CD8-positive, alpha-beta memory T cell (primary cell): ENCODE measurements at regions not wholly inside any gene's neighbourhood (a gene's known extent, or its start where the extent isn't known, plus 50 kb on each side); places are given as distances from the start of the nearest gene placed in this dataset.

Experiments used
- CTCF ChIA-PET: fragments of 350-600 bp; sonication (Branson Sonifier 250); formaldehyde crosslinking; loops from one replicate; lab custom pipeline; 2021; ENCODE audit warnings: antibody characterized with exemption; lab: Charles Lee
- POLR2A ChIA-PET: fragments of 350-600 bp; sonication (Branson Sonifier 250); formaldehyde crosslinking; loops from one replicate; lab custom pipeline; 2021; ENCODE audit warnings: antibody characterized with exemption; lab: Charles Lee
- DNase-seq, 5 donors: peaks; one replicate each; pipeline versions ENCODE4 v3.0.0 to v3.0.0-alpha.2; 2020 to 2022; ENCODE audit warnings: mixed read lengths in 1 of 5
- H3K27ac ChIP-seq: one replicate; pipeline ENCODE4 v1.7.0; 2013; ENCODE audit warnings: low read depth, mild to moderate bottlenecking, low read length, moderate library complexity
- H3K27me3 ChIP-seq: 2 replicates; pipeline ENCODE4 v1.7.0; 2013; ENCODE audit warnings: low read length, mild to moderate bottlenecking; ENCODE audit not compliant: insufficient read depth, poor library complexity, severe bottlenecking
- H3K36me3 ChIP-seq: 2 replicates; pipeline ENCODE4 v1.7.0; 2013; ENCODE audit warnings: mild to moderate bottlenecking, low read length, moderate library complexity; ENCODE audit not compliant: insufficient read depth
- H3K4me1 ChIP-seq: 2 replicates; pipeline ENCODE4 v1.7.0; 2013; ENCODE audit warnings: mild to moderate bottlenecking, low read length, moderate library complexity; ENCODE audit not compliant: insufficient read depth
- H3K4me3 ChIP-seq: 2 replicates; pipeline ENCODE4 v1.7.0; 2013; ENCODE audit warnings: mild to moderate bottlenecking, low read length
- H3K9me3 ChIP-seq: 2 replicates; pipeline ENCODE4 v1.7.0; 2013; ENCODE audit warnings: mild to moderate bottlenecking, low read length
- H3K27ac Mint-ChIP-seq, 8 donors: one replicate each; pipeline ENCODE4 v1.8.0; 2020 to 2021; ENCODE audit warnings: mixed read lengths in 8 of 8, mild to moderate bottlenecking in 6 of 8, inconsistent platforms in 3 of 8, moderate library complexity in 3 of 8
- H3K27me3 Mint-ChIP-seq, 2 donors: one replicate each; pipeline ENCODE4 v1.8.0; 2020 to 2021; ENCODE audit warnings: mixed read lengths in 2 of 2, mild to moderate bottlenecking in 1 of 2, moderate library complexity in 1 of 2
- H3K36me3 Mint-ChIP-seq, 3 donors: one replicate each; pipeline ENCODE4 v1.8.0; 2020 to 2021; ENCODE audit warnings: mixed read lengths in 3 of 3, inconsistent platforms in 1 of 3, mild to moderate bottlenecking in 1 of 3
- H3K4me1 Mint-ChIP-seq, 3 donors: one replicate each; pipeline ENCODE4 v1.8.0; 2020 to 2021; ENCODE audit warnings: mixed read lengths in 3 of 3, inconsistent platforms in 1 of 3, mild to moderate bottlenecking in 1 of 3
- H3K4me3 Mint-ChIP-seq, 7 donors: one replicate each; pipeline ENCODE4 v1.8.0; 2020 to 2021; ENCODE audit warnings: mixed read lengths in 7 of 7, mild to moderate bottlenecking in 6 of 7, moderate library complexity in 4 of 7, inconsistent platforms in 2 of 7
- H3K9me3 Mint-ChIP-seq, 5 donors: one replicate each; pipeline ENCODE4 v1.8.0; 2020 to 2022; ENCODE audit warnings: mixed read lengths in 5 of 5, mild to moderate bottlenecking in 3 of 5, moderate library complexity in 2 of 5, inconsistent platforms in 1 of 5

DNA sequence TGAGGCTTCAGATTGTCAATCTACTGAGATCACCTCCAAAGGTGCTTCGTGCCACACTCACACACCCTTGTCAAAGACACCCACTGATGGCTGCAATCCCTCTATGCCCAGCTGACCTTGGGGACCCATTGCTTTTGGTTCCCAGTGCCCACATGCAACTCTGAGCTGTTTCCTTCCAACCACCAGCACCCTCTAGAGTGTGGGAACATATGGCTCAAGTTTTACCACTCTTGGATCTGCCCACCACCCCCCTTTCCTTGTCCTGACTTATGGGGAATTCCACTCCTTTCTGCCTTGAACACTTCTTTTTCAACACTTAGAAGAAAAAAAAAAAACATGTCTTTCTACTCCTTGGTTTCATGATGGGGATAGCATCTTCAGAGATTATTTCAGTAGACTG lies 360.2 kb downstream of the ENC1 start:
- H3K27ac ChIP-seq = no peak overlapping the region
- no peaks in the 10 kb centered on the region for H3K4me1 Mint-ChIP-seq
- no peak for DNase-seq
- no peaks in the 10 kb centered on the region for H3K4me1 ChIP-seq
- no peak overlapping the region for H3K27ac Mint-ChIP-seq
- no peaks in the 10 kb centered on the region for H3K9me3 Mint-ChIP-seq
- H3K9me3 ChIP-seq = no peaks in the 10 kb centered on the region
- no peaks in the 10 kb centered on the region for H3K27me3 ChIP-seq
- ChIA-PET CTCF (no interaction called here), POLR2A (no interaction called here)
- no peak overlapping the region for H3K4me3 Mint-ChIP-seq
- H3K36me3 Mint-ChIP-seq = no peaks in the 10 kb centered on the region
- no peak overlapping the region for H3K4me3 ChIP-seq
- no peaks in the 10 kb centered on the region for H3K36me3 ChIP-seq
- peaks cover 0 to 12% of the 10 kb centered on the region in 2 donors for H3K27me3 Mint-ChIP-seq

DNA sequence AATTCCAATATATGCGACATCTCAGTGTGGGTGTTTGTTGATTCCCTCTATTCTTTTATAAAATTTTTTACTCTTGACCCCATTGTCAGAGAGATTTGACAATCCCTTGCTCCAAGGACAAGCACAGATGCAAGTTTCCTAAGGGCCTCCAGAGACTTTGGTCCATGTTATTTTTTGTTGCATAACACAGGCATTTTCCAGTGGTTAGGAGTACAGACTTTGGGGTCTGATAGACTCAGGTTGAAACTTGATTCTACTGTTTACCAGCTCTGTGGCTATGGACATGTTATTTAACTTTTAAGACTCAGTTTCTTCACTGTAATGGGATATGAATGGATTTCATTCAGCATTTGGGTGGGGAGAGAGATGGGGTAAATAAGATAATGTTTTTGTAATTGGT lies 361.3 kb downstream of the ENC1 start:
- Mint-ChIP-seq H3K36me3 (no peaks in the 10 kb centered on the region), H3K9me3 (no peaks in the 10 kb centered on the region), H3K27me3 (peaks cover 0 to 7% of the 10 kb centered on the region in 2 donors), H3K27ac (no peak overlapping the region), H3K4me3 (no peak overlapping the region), H3K4me1 (no peaks in the 10 kb centered on the region)
- DNase-seq = no peak
- Histone ChIP-seq H3K4me3 (no peak overlapping the region), H3K27me3 (no peaks in the 10 kb centered on the region), H3K9me3 (no peaks in the 10 kb centered on the region), H3K36me3 (no peaks in the 10 kb centered on the region), H3K4me1 (no peaks in the 10 kb centered on the region), H3K27ac (no peak overlapping the region)
- POLR2A ChIA-PET = no interaction called here
- CTCF ChIA-PET = no interaction called here

DNA sequence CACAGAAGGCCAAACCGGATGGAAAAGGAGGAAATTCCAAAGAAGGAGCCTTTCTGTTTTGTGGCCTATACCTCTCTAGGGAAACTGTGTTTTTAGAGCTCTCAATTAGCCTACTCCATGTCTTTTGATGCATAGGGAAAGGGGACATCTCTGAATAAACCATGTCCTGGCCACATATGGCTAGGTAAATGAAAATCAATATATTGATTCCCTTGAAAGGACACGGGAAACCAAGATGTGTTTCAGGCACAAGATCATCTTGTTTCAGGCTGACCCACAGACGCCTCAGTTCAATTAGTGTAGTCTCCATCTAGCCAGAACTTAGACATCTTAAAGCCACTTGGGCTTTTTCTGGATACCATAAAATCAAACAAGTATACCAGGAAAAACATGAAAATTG lies 363.1 kb downstream of the ENC1 start:
- no peaks in the 10 kb centered on the region for H3K4me1 Mint-ChIP-seq
- no peak overlapping the region for H3K27ac Mint-ChIP-seq
- H3K4me1 ChIP-seq = no peaks in the 10 kb centered on the region
- no peak overlapping the region for H3K4me3 ChIP-seq
- H3K27ac ChIP-seq = no peak overlapping the region
- no peaks in the 10 kb centered on the region for H3K27me3 ChIP-seq
- H3K36me3 Mint-ChIP-seq = no peaks in the 10 kb centered on the region
- H3K36me3 ChIP-seq = no peaks in the 10 kb centered on the region
- no peaks in the 10 kb centered on the region for H3K9me3 ChIP-seq
- no peak overlapping the region for H3K4me3 Mint-ChIP-seq
- ChIA-PET CTCF (no interaction called here), POLR2A (no interaction called here)
- no peaks in the 10 kb centered on the region for H3K9me3 Mint-ChIP-seq
- DNase-seq = no peak
- peaks cover 0 to 7% of the 10 kb centered on the region in 2 donors for H3K27me3 Mint-ChIP-seq

DNA sequence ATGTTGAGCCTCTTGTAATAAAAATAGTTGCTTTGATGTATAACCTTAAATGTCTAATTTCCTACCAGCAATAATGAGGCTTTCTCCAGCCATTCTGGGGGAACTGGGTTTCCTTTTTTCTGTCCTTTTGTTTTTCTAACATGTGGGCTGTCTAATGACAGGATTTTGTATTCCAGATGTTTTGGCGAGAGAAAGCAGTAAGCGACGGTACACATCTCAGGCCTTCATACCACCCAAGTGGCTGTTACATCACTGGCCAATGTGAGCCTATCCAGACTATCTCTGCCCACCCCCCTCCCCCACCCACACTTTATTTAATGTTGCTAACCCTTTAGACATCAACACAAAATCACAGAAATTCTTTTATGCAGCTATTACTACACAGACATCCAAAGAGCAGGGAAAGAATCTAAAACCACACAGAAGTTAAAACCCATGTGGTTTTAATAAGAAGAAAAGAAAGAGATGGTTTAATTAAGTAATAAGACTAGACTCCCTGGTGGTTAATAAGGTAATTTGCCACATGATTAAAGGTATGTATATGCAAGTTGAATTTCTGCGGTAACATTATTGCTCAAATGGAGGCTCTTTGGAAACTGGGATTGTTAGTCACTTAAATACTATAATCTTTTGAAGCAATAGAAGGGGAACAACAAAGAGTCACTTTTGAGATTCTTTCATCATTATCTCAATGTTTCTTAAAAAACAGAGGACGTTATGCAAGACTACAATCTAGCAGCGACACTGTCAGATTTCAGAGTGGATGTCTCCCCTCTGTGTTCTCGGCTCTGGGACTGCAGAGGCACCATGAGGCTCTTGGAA lies 365.1 kb downstream of the ENC1 start:
- no peak overlapping the region for H3K27ac Mint-ChIP-seq
- Histone ChIP-seq H3K36me3 (no peaks in the 10 kb centered on the region), H3K27ac (no peak overlapping the region), H3K27me3 (no peaks in the 10 kb centered on the region), H3K9me3 (no peaks in the 10 kb centered on the region), H3K4me3 (no peak overlapping the region), H3K4me1 (no peaks in the 10 kb centered on the region)
- H3K36me3 Mint-ChIP-seq = no peaks in the 10 kb centered on the region
- H3K4me3 Mint-ChIP-seq = no peak overlapping the region
- CTCF ChIA-PET = no interaction called here
- POLR2A ChIA-PET = no interaction called here
- no peaks in the 10 kb centered on the region for H3K4me1 Mint-ChIP-seq
- no peak for DNase-seq
- H3K27me3 Mint-ChIP-seq = peaks cover 0 to 7% of the 10 kb centered on the region in 2 donors
- H3K9me3 Mint-ChIP-seq = no peaks in the 10 kb centered on the region

DNA sequence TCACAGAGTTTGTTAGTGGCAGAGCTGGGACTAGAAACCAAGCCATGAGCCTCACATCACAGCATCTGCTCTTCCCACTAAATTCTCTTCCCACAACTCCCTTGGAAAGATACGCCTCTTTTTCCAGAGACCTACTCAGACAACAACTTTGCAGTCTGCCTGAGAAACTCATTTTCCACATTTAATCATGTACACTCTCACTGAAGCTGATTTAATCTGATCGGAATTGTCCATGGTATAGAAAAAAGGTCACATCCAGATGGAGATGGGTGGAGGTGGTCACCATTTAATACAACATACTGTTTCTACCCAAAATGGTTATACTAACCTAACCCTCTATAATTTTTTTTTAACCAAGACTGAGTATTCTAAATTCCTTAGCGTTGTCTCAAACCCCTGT lies 366.2 kb downstream of the ENC1 start:
- Mint-ChIP-seq H3K27ac (no peak overlapping the region), H3K4me3 (no peak overlapping the region), H3K4me1 (no peaks in the 10 kb centered on the region), H3K36me3 (no peaks in the 10 kb centered on the region), H3K9me3 (no peaks in the 10 kb centered on the region), H3K27me3 (peaks cover 0 to 11% of the 10 kb centered on the region in 2 donors)
- DNase-seq = no peak
- Histone ChIP-seq H3K4me1 (no peaks in the 10 kb centered on the region), H3K9me3 (no peaks in the 10 kb centered on the region), H3K36me3 (no peaks in the 10 kb centered on the region), H3K27me3 (no peaks in the 10 kb centered on the region), H3K27ac (no peak overlapping the region), H3K4me3 (no peak overlapping the region)
- CTCF ChIA-PET = no interaction called here
- POLR2A ChIA-PET = no interaction called here

DNA sequence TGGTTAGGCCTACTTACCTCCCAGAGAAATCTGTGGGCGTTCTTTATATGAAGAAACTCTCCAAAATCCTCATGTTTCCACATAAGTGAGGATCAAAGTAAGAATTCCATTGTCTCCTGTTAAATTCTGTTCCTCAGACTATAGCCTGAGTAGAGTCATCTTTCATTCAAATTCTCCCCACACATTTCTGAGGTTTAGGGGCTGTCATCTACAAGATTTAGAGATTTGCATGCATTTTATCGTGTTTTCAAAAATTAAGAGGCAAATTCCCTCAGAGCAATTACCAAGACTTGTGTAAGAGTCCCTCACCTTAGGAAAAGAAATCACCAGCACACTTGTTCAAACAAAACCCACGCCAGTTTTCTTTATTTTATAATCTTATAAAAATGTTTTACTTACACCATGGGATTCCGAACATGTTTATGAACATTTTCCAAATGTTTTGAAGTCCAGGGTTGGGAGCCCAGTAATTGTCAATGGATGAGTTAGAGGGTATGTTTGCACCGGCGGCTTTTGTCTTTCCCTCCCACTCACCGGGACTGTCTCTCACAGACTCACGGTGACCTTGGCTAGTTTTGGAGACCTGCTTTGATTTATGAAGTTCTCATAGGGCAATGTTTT lies 367.6 kb downstream of the ENC1 start:
- CTCF ChIA-PET = no interaction called here

DNA sequence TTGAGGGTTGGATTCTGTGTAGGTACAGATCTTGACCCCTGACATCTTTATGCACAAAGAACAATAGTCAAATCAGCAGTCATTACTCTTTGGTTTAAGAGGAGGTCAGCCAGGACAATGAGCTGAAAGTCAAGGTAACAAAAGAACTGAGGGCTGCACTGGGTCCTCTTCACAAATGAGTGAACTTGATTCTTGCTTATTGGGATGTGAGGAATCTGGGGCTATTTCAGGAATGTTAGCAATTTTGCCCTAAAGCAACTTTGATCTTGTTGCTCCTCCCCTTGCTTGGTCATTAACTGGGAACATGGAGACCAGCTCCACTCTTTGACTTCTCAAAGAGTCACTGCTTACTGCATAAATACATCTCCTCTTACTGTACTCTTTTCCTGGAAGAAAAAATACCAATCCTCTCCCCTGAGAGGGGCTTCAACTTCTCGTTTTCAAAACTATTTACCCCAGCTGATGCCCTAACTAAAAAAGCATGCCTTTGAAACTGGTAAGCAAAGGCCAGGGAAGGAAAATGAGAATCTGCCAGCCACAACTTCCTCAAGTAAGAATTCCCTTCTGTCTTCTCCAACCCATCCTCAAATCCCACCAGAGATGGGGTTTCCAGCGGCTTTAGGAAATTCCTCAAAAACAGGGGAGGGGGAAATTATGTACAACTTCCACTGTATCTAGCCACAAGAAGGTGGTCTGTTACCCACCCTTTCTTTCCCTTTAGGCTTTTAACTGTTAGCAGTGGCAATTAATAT lies 368.3 kb downstream of the ENC1 start:
- Histone ChIP-seq H3K27ac (no peak overlapping the region), H3K27me3 (no peaks in the 10 kb centered on the region), H3K4me1 (no peaks in the 10 kb centered on the region), H3K9me3 (no peaks in the 10 kb centered on the region), H3K36me3 (no peaks in the 10 kb centered on the region), H3K4me3 (no peak overlapping the region)
- Mint-ChIP-seq H3K4me1 (no peaks in the 10 kb centered on the region), H3K4me3 (no peak overlapping the region), H3K27me3 (peaks cover 1 to 15% of the 10 kb centered on the region in 2 donors), H3K9me3 (no peaks in the 10 kb centered on the region), H3K36me3 (no peaks in the 10 kb centered on the region), H3K27ac (no peak overlapping the region)
- ChIA-PET CTCF (no interaction called here), POLR2A (no interaction called here)
- no peak for DNase-seq

More for the DNA sequence above, 367.6 kb downstream of the ENC1 start:
- no peaks in the 10 kb centered on the region for H3K9me3 ChIP-seq
- H3K4me1 ChIP-seq = no peaks in the 10 kb centered on the region
- H3K9me3 Mint-ChIP-seq = no peaks in the 10 kb centered on the region
- no peak overlapping the region for H3K27ac ChIP-seq
- DNase-seq = no peak
- no peaks in the 10 kb centered on the region for H3K36me3 ChIP-seq
- no peak overlapping the region for H3K27ac Mint-ChIP-seq
- H3K4me3 ChIP-seq = no peak overlapping the region
- no peaks in the 10 kb centered on the region for H3K4me1 Mint-ChIP-seq
- peaks cover 0 to 15% of the 10 kb centered on the region in 2 donors for H3K27me3 Mint-ChIP-seq
- no peaks in the 10 kb centered on the region for H3K36me3 Mint-ChIP-seq
- H3K27me3 ChIP-seq = no peaks in the 10 kb centered on the region
- H3K4me3 Mint-ChIP-seq = no peak overlapping the region
- POLR2A ChIA-PET = no interaction called here

DNA sequence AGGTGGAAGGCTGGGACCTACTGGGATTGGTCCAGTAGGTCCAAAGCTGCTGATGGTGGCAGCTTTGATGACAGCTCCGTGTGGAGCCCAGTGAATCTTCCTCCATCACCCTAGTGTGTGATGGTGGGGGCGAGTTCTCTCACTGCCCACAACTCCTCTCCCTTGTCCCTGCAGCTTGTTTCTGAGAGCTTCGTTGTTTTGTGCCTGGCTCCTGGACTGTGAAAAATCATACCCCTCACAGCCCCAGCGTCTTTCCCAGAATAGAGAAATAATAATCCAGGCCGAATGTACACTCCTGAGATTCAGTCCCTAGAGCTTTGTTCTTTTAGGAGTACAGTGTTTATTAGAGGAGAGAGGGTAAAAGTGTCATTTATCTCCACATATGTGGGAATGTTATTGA lies 372.2 kb downstream of the ENC1 start:
- CTCF ChIA-PET = no interaction called here
- POLR2A ChIA-PET = no interaction called here
- no peaks in the 10 kb centered on the region for H3K9me3 ChIP-seq
- no peak for DNase-seq
- no peaks in the 10 kb centered on the region for H3K4me1 ChIP-seq
- no peak overlapping the region for H3K27ac ChIP-seq
- peaks cover 1 to 8% of the 10 kb centered on the region in 2 donors for H3K27me3 Mint-ChIP-seq
- H3K36me3 ChIP-seq = no peaks in the 10 kb centered on the region
- H3K4me3 ChIP-seq = no peak overlapping the region
- H3K9me3 Mint-ChIP-seq = no peaks in the 10 kb centered on the region
- H3K4me1 Mint-ChIP-seq = no peaks in the 10 kb centered on the region
- no peak overlapping the region for H3K4me3 Mint-ChIP-seq
- H3K36me3 Mint-ChIP-seq = no peaks in the 10 kb centered on the region
- H3K27ac Mint-ChIP-seq = peak overlapping the region in 1 of 8 donors; percentile 84
- no peaks in the 10 kb centered on the region for H3K27me3 ChIP-seq
